BE2C (cell line): ENCODE measurements at regions not wholly inside any gene's neighbourhood (a gene's known extent, or its start where the extent isn't known, plus 50 kb on each side); places are given as distances from the start of the nearest gene placed in this dataset.
A peak's percentile ranks its signal among the peaks of the same experiment; 100 is the strongest.

Source experiments
- DNase-seq: peaks from one replicate; pipeline ENCODE4 v3.0.0-alpha.2; 2020
- H3K27me3 ChIP-seq: fragments of 250-450 bp; sonication (Bioruptor Pico); 2 replicates; pipeline ENCODE4 v1.5.1; 2020; ENCODE audit warnings: mild to moderate bottlenecking
- H3K36me3 ChIP-seq: fragments of 250-450 bp; sonication (Bioruptor Pico); 2 replicates; pipeline ENCODE4 v1.5.1; 2020; ENCODE audit warnings: mild to moderate bottlenecking
- H3K4me1 ChIP-seq: fragments of 250-450 bp; sonication (Bioruptor Pico); 2 replicates; pipeline ENCODE4 v1.5.1; 2020
- H3K4me3 ChIP-seq: 2 replicates; pipeline ENCODE4 v1.5.1; 2011; ENCODE audit warnings: low read depth, low read length
- H3K9me3 ChIP-seq: fragments of 250-450 bp; sonication (Bioruptor Pico); 2 replicates; pipeline ENCODE4 v1.5.1; 2020
- TF ChIP-seq, protein P1 (sequence below): IDR thresholded peaks from 2 replicates; pipeline ENCODE4 v1.5.1; 2012; ENCODE audit warnings: mild to moderate bottlenecking, low read depth, low read length

DNA sequence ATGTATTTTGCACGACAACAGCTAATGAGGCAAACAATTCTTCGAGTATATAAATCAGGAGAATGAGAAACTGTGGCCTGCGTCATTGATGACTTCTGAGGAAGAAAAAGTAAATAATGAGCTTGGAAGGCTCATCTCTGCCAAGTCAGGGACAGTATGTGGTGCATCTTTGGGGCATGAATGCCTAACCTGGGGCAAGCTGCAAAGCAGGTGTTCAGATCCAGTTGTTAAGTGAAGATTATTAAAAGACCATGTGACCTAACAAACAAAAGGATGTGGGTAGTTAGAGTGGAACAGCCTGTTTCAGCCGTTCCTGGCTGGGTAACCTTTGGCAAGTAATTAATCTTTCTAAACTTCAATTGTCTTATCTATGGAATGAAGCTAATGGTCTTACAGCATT lies 93.0 kb downstream of the LYZL2 start:
- TF ChIP-seq, protein P1, sequence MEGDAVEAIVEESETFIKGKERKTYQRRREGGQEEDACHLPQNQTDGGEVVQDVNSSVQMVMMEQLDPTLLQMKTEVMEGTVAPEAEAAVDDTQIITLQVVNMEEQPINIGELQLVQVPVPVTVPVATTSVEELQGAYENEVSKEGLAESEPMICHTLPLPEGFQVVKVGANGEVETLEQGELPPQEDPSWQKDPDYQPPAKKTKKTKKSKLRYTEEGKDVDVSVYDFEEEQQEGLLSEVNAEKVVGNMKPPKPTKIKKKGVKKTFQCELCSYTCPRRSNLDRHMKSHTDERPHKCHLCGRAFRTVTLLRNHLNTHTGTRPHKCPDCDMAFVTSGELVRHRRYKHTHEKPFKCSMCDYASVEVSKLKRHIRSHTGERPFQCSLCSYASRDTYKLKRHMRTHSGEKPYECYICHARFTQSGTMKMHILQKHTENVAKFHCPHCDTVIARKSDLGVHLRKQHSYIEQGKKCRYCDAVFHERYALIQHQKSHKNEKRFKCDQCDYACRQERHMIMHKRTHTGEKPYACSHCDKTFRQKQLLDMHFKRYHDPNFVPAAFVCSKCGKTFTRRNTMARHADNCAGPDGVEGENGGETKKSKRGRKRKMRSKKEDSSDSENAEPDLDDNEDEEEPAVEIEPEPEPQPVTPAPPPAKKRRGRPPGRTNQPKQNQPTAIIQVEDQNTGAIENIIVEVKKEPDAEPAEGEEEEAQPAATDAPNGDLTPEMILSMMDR: no peak
- no peaks in the 10 kb centered on the region for H3K9me3 ChIP-seq
- no peaks in the 10 kb centered on the region for H3K4me1 ChIP-seq
- no peak overlapping the region for H3K4me3 ChIP-seq
- H3K36me3 ChIP-seq: no peaks in the 10 kb centered on the region
- no peaks in the 10 kb centered on the region; the same call in 1 of the 2 replicates for H3K27me3 ChIP-seq
- DNase-seq: no peak

DNA sequence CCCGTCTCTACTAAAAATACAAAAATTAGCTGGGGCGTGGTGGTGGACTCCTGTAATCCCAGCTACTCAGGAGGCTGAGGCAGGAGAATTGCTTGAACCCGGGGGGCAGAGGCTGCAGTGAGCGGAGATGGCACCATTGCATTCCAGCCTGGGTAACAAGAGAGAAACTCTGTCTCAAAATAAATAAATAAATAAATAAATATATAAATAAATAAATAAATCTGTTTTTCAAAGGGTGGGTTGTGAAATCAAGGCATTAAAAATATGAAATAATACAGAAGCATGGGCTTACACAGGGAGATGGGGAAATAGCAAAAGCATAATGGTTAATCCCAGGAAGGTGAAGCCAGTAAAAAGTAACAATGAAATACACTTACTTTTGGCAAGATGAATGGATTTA lies 93.9 kb downstream of the LYZL2 start:
- DNase-seq: no peak
- no peaks in the 10 kb centered on the region for H3K9me3 ChIP-seq
- H3K27me3 ChIP-seq: no peaks in the 10 kb centered on the region; the same call in 1 of the 2 replicates
- no peak overlapping the region for H3K4me3 ChIP-seq
- H3K36me3 ChIP-seq: no peaks in the 10 kb centered on the region
- TF ChIP-seq, protein P1: no peak
- no peaks in the 10 kb centered on the region for H3K4me1 ChIP-seq

DNA sequence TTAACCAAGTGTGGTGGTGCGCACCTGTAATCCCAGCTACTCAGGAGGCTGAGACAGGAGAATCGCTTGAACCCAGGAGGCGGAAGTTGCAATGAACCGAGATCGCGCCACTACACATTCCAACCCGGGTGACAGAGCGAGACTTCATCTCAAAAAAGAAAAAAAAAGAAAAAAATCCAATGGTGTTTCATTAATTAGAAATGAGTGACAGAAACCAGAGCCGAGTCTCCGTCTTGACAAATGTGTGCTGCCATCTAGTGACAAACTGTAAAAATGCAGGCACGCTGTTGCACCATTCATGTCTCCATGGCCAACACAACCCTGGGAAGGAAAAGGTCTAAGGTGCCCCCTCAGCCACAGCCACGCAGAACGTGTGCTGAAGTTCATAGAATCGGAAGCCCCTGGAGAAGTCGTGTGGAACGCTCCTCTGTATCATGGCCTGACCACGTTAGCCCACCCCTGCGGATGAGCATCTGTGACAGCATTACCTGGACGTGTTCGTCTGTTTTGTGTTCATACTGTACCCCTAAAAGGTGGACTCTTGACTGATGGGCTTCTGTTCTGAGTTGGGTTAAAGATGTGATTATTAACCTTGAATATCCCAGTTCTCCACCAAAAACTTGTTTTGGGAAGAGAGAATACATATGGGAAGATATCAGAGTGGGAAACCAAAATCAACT lies 94.9 kb downstream of the LYZL2 start:
- no peaks in the 10 kb centered on the region; the same call in 1 of the 2 replicates for H3K27me3 ChIP-seq
- no peaks in the 10 kb centered on the region for H3K4me1 ChIP-seq
- peak; percentile 48 for DNase-seq
- TF ChIP-seq, protein P1: peak; percentile 78
- no peaks in the 10 kb centered on the region for H3K9me3 ChIP-seq
- no peak overlapping the region for H3K4me3 ChIP-seq
- H3K36me3 ChIP-seq: no peaks in the 10 kb centered on the region

DNA sequence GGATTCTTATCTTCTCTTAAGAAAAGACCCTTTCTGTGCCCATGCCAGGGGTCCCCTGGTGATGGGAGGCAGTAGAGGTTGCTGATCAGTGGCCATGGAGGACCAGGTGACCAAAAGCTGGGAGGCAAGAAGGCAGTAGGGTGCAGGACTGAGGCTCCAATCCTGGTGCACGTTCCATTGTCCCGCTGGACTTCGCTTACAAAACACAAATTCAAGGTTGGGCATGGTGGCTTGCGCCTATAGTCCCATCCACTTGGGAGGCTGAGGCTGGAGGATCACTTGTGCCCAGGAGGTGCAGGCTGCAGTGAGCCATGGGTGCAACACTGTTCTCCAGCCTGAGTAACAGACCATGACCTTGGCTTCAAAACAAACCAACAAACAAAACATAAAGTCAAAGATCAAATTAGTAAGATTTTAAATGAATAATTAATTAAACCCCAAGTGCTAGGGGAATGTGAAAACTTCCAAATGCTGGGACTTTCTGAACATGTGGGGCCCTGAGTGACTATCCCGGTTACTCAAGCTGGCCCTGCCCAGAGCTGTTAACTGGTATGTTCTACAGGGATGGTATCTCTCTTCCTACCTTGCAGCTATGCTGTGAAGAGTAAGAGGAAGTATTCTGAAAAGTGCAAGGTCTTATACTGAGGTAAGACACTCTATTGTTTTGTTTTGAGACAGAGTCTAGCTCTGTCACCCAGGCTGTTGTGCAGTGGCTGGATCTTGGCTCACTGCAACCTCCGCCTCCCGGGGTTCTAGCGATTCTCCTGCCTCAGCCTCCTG lies 97.6 kb downstream of the LYZL2 start:
- no peak for DNase-seq
- H3K9me3 ChIP-seq: no peaks in the 10 kb centered on the region
- H3K36me3 ChIP-seq: no peaks in the 10 kb centered on the region
- 0 out of 2 replicates have a peak, but pooled peaks cover 4% of the 10 kb centered on the region for H3K27me3 ChIP-seq
- H3K4me3 ChIP-seq: no peak overlapping the region
- TF ChIP-seq, protein P1: no peak
- no peaks in the 10 kb centered on the region for H3K4me1 ChIP-seq

DNA sequence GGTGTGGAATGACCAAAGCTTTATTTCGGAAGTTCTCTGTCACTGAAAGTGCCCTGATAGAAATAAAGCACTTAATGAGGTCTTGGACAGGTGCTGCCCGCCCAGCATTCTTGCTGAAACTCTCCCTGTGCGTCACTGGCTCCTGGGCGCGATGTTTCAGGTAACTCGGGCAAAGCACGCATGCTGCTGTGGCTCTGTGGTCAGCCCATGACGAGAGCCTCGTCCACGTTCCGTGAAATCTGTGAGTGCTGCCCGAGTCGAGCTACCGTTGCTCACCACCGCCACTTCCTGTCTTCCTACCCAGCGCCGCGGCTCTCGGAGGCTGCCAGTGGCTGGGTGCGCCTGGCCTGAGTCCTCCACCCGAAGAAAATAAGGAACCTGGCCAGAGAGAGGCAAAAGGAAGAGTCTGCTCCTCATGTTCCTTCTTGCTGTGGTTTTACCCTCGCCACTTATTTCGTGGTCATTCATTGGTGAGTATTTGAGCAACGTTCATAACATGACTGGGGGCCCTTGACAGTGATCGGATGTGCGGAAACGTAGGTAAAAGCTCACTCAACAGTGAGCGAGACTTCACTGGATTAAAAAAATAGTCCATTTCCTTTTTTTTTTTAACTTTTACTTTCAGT lies 95.5 kb downstream of the MAP3K8 start:
- H3K36me3 ChIP-seq: no peaks in the 10 kb centered on the region
- no peak overlapping the region for H3K4me3 ChIP-seq
- H3K27me3 ChIP-seq: 0 out of 2 replicates have a peak, but pooled peaks cover 4% of the 10 kb centered on the region
- TF ChIP-seq, protein P1: no peak
- H3K4me1 ChIP-seq: no peaks in the 10 kb centered on the region
- H3K9me3 ChIP-seq: no peaks in the 10 kb centered on the region
- no peak for DNase-seq
